SK-N-MC (cell line): ENCODE measurements at regions not wholly inside any gene's neighbourhood (a gene's known extent, or its start where the extent isn't known, plus 50 kb on each side); places are given as distances from the start of the nearest gene placed in this dataset.

Source experiments
- DNase-seq: peaks from one replicate; pipeline ENCODE4 v3.0.0-alpha.2; 2011; ENCODE audit warnings: low read depth, low spot score
- H3K27ac ChIP-seq: fragments of 200-600 bp; sonication (generic); 2 replicates; pipeline ENCODE4 v1.5.1; 2016; ENCODE audit warnings: mixed run types
- H3K36me3 ChIP-seq: fragments of 200-600 bp; sonication (generic); 2 replicates; pipeline ENCODE4 v1.6.1; 2017; ENCODE audit warnings: antibody characterized with exemption, low read length, mixed read lengths; ENCODE audit not compliant: insufficient read depth
- H3K4me3 ChIP-seq: fragments of 200-600 bp; sonication (generic); 2 replicates; pipeline ENCODE4 v1.5.1; 2016
- H3K9ac ChIP-seq: fragments of 200-600 bp; sonication (generic); 2 replicates; pipeline ENCODE4 v1.8.0; 2017; ENCODE audit warnings: mixed run types, mixed read lengths; ENCODE audit not compliant: insufficient read length
- H3K9me3 ChIP-seq: fragments of 200-600 bp; sonication (generic); 2 replicates; pipeline ENCODE4 v1.6.1; 2017; ENCODE audit warnings: low read depth, mild to moderate bottlenecking, antibody characterized with exemption, low read length, moderate library complexity, mixed read lengths
- EZH2 ChIP-seq: fragments of 200-600 bp; sonication (generic); IDR thresholded peaks from one replicate; pipeline ENCODE4 v1.6.1; 2017; ENCODE audit warnings: antibody characterized with exemption
- FOXP2 ChIP-seq: optimal IDR thresholded peaks from 2 replicates; pipeline ENCODE3; 2011; ENCODE audit warnings: mild to moderate bottlenecking, moderate library complexity; ENCODE audit not compliant: insufficient read depth; ENCODE audit errors: extremely low read length, control extremely low read depth
- POLR2AphosphoS5 ChIP-seq: IDR thresholded peaks from 2 replicates; pipeline ENCODE4 v1.6.1; 2012; ENCODE audit warnings: mild to moderate bottlenecking, low read depth, low read length, borderline replicate concordance

DNA sequence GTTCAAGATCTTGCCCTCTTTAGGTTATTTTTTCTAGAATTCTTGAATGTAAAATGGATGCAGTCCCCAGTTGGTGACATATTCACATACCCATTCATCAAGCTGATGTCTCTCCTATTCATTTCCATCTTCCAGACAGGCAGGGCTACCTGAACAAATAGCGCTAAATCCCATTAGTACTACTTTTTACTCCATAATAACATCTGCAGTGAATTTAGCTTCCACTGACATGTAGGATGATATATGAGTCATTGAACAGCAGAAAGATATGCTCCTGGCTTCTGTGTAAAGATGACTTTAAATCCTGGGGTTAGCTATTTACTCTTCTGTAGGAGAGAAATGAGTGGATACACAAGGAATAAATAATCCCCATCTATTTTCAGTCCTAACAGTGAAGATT, 194.7 kb downstream of the RND3 start:
- no peak overlapping the region for H3K4me3 ChIP-seq

DNA sequence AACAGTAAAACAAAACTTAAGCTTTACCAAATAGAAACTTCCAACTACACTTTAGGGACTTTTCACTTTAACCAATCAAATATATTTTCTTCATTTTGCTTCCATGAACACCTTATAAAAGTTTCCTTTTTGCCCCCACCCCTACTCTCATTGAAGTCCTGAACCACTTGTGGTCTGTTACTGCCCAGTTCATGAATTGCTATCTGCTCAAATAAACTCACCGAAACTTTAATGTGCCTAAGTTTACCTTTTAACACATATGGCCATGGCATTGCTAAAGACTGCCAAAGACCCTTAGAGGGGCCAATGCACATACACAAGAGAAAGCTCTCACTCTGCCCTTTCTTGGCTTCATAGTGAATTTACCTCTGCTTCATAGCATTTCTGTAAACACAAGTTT, 195.3 kb downstream of the RND3 start:
- H3K27ac ChIP-seq = no peak overlapping the region
- H3K9me3 ChIP-seq = no peaks in the 10 kb centered on the region
- H3K9ac ChIP-seq = no peak overlapping the region
- TF ChIP-seq FOXP2 (no peak), POLR2AphosphoS5 (no peak), EZH2 (no peak)
- no peak overlapping the region for H3K4me3 ChIP-seq
- DNase-seq = no peak
- H3K36me3 ChIP-seq = no peaks in the 10 kb centered on the region

More for the DNA sequence above, 194.7 kb downstream of the RND3 start:
- no peaks in the 10 kb centered on the region for H3K36me3 ChIP-seq
- H3K27ac ChIP-seq = no peak overlapping the region
- no peak for TF ChIP-seq FOXP2
- no peak for TF ChIP-seq EZH2
- TF ChIP-seq POLR2AphosphoS5 = no peak
- DNase-seq = no peak
- no peaks in the 10 kb centered on the region for H3K9me3 ChIP-seq
- H3K9ac ChIP-seq = no peak overlapping the region

DNA sequence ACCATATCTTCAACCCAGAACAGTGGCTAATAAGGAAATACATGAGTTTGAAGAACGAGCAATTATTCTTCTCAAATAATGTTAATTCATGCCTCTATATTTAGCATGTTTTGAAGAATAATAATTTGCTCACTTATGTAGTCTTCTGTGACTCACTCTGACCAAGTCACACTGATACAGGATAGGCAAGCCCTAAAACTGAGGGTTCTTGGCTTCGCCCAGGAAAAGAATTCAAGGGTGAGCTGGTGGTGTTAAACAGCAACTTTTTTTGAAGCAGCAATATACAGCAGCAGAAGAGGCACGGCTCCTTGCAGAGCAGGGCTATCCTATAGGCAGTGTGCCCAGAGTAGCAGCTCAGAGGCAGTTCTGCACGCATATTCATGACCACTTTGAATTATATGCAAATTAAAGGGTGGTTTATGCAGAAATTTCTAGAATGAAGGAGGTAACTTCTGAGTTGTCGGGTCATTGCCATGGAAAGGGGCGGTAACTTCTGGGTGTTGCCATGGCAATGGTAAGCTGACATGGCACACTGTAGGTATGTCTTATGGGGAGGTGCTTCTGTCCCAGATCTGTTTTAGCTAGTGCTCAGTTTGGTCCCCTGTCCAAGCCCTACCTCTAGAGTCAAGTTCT, 200.6 kb downstream of the RND3 start:
- Histone ChIP-seq H3K9me3 (no peaks in the 10 kb centered on the region), H3K27ac (no peak overlapping the region), H3K9ac (no peak overlapping the region), H3K4me3 (no peak overlapping the region), H3K36me3 (no peaks in the 10 kb centered on the region)
- no peak for DNase-seq
- TF ChIP-seq EZH2 (no peak), FOXP2 (no peak), POLR2AphosphoS5 (no peak)

DNA sequence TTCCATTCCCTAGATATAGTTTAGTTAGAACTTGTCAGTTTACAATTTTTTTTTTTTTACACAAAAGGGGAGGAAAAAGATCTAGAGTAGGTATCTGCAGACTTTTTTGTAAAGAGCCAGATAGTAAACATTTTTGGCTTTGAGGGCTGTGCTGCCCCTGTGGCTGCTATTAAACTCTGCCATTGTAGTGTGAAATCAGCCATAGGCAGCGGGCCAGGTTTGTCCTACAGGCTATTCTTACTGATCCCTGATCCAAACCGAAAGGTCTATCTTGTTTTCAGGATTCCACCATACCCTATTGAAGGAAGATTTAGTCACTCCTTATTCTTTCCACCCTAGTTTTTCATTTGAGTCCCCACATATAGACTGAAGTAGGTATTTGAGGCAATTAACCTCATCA, 203.4 kb downstream of the RND3 start:
- no peak for DNase-seq
- Histone ChIP-seq H3K27ac (no peak overlapping the region), H3K4me3 (no peak overlapping the region), H3K9me3 (no peaks in the 10 kb centered on the region), H3K36me3 (no peaks in the 10 kb centered on the region), H3K9ac (no peak overlapping the region)
- TF ChIP-seq POLR2AphosphoS5 (no peak), FOXP2 (no peak), EZH2 (no peak)

DNA sequence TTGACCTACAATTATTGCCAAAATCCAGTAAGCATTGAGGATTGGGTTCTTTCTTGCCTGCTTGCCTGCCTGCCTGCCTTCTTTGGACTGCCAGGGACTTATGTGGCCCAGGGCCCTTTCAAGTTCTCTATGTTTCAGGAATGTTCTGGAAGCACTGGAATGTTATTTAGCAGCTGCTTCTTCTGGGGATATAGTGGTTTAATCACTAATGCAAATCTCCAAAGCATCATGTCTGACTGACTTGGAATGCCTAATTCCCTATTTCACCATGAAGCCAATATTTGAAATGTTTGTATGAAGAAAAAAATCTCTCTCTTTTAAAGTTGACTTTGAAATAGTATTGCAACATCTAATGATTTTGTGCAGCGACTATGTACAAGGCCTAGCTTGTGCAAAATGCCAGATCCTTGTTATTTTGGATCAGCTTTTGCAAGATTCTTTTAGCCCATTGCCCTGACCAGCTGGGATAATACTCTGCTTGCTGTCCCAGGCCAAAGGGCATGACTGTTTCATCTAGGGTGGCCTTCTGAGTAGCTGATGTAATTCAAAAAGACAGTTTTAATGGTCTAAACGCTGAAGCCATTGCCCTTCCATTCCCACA, 204.6 kb downstream of the RND3 start:
- H3K36me3 ChIP-seq = no peaks in the 10 kb centered on the region
- TF ChIP-seq FOXP2 = no peak
- no peak for TF ChIP-seq POLR2AphosphoS5
- no peak for TF ChIP-seq EZH2
- no peak overlapping the region for H3K9ac ChIP-seq
- H3K9me3 ChIP-seq = no peaks in the 10 kb centered on the region
- no peak overlapping the region for H3K27ac ChIP-seq
- DNase-seq = no peak
- no peak overlapping the region for H3K4me3 ChIP-seq

DNA sequence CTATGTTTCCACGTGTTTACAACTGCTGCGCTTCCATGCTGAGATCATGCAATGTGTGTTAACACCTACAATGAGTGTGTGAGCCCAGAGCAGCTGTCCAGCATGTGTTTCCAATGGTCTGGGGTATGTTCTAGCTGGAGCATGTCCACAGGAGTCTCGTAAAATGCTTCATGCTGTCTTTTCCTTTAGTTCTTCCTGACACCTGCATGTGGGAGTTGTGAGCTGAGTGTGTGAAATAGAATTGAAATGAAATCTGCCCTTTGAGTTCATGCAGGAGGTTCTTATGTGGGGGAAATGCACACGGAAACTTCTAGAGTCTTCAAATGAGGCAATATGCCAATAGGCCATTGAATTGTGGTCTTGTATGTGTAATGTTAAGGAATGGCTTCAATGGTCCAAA, 205.1 kb downstream of the RND3 start:
- DNase-seq = no peak

DNA sequence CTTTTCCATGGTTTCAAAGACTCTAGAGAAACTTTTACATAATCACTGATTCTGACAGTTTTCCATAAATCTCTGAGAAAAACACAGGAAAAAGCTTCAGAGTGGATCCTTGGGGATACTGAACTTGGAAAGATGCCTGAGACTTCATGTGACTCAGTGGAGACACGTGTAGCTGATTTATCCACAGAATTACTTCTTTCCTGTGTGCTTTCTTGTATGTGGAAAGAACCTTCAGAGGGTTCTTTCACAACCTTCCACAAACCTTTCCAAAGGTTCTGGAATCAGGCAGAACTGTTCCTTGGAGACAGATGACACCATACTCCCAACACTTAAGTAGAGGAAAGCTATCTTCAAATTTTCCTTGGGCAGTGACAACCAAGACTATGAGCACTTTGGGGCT, 207.2 kb downstream of the RND3 start:
- no peak overlapping the region for H3K9ac ChIP-seq
- H3K4me3 ChIP-seq = no peak overlapping the region
- no peaks in the 10 kb centered on the region for H3K9me3 ChIP-seq
- TF ChIP-seq FOXP2 (no peak), POLR2AphosphoS5 (no peak), EZH2 (no peak)
- no peak overlapping the region for H3K27ac ChIP-seq
- no peaks in the 10 kb centered on the region for H3K36me3 ChIP-seq
- no peak for DNase-seq

More for the DNA sequence above, 205.1 kb downstream of the RND3 start:
- H3K36me3 ChIP-seq = no peaks in the 10 kb centered on the region
- no peak overlapping the region for H3K9ac ChIP-seq
- no peak overlapping the region for H3K4me3 ChIP-seq
- no peak overlapping the region for H3K27ac ChIP-seq
- H3K9me3 ChIP-seq = no peaks in the 10 kb centered on the region
- TF ChIP-seq POLR2AphosphoS5 (no peak), FOXP2 (no peak), EZH2 (no peak)

DNA sequence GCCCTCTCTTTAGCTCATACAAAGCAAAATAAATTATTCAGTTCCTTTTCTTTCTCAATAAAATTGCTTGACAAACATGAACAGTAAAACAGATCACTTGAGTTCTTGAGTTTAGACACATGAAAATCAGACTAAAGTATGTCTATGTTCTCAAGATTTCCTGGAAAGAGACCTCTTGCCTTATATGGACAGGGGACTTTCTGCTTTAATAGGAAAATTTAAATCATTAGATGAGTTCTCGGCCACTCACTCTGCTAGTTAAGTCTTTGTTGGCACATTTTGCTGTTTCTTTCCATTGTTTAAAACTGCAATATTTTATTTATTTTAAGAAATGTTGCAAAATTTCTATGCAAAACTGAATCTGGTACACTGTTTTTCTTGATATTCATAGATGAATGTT, 207.8 kb downstream of the RND3 start:
- TF ChIP-seq POLR2AphosphoS5 (no peak), FOXP2 (no peak), EZH2 (no peak)
- Histone ChIP-seq H3K4me3 (no peak overlapping the region), H3K27ac (no peak overlapping the region), H3K9ac (no peak overlapping the region), H3K9me3 (no peaks in the 10 kb centered on the region), H3K36me3 (no peaks in the 10 kb centered on the region)
- no peak for DNase-seq
